Activated CD8-positive, alpha-beta T cell treated with anti-CD3 and anti-CD28 coated beads for 36 hours (primary cell): ENCODE measurements at regions not wholly inside any gene's neighbourhood (a gene's known extent, or its start where the extent isn't known, plus 50 kb on each side); places are given as distances from the start of the nearest gene placed in this dataset.

Source experiments
- ATAC-seq: fragments of 200-7000 bp; cut with Tn5 transposase; one replicate; pipeline ENCODE4 v1.10.0; 2021; ENCODE audit warnings: mild to moderate bottlenecking, moderate library complexity
- CTCF ChIA-PET: fragments of 350-600 bp; sonication (Branson Sonifier 250); formaldehyde crosslinking; loops from one replicate; lab custom pipeline; 2021; ENCODE audit warnings: antibody characterized with exemption; lab: Charles Lee
- POLR2A ChIA-PET: fragments of 350-600 bp; sonication (Branson Sonifier 250); formaldehyde crosslinking; loops from one replicate; lab custom pipeline; 2021; ENCODE audit warnings: antibody characterized with exemption; lab: Charles Lee
- DNase-seq: peaks from one replicate; pipeline ENCODE4 v3.0.0-alpha.2; 2020
- H3K27ac Mint-ChIP-seq: one replicate; pipeline ENCODE4 v1.8.0; 2021; ENCODE audit warnings: mild to moderate bottlenecking, mixed read lengths
- H3K27me3 Mint-ChIP-seq: one replicate; pipeline ENCODE4 v1.8.0; 2021; ENCODE audit warnings: mixed read lengths
- H3K36me3 Mint-ChIP-seq: one replicate; pipeline ENCODE4 v1.8.0; 2021; ENCODE audit warnings: low read depth, mixed read lengths
- H3K4me1 Mint-ChIP-seq: one replicate; pipeline ENCODE4 v1.8.0; 2021; ENCODE audit warnings: low read depth, mixed read lengths
- H3K4me3 Mint-ChIP-seq: one replicate; pipeline ENCODE4 v1.8.0; 2021; ENCODE audit warnings: mild to moderate bottlenecking, moderate library complexity, mixed read lengths
- H3K9me3 Mint-ChIP-seq: one replicate; pipeline ENCODE4 v1.8.0; 2021; ENCODE audit warnings: mixed read lengths
- CTCF ChIP-seq: fragments of 200-600 bp; IDR thresholded peaks from one replicate; pipeline ENCODE4 v1.8.0; 2022; ENCODE audit warnings: antibody characterized with exemption, mild to moderate bottlenecking
- intact Hi-C: fragments of 100-400 bp; cut with micrococcal nuclease; formaldehyde crosslinking; loops from one replicate; pipeline ENCODE4 v1.10.0; 2022

- ChIA-PET POLR2A (no interaction called here), CTCF (interaction anchor here (1.0 to 1.2 kb wide), 2 partner anchors 340 to 341 kb away, joined by 3 read pairs; no protein-coding TSS in a partner anchor)
- TF ChIP-seq CTCF = no peak
- no peak overlapping the region for H3K27ac Mint-ChIP-seq
- DNase-seq (no peak), ATAC-seq (no peak)
- H3K9me3 Mint-ChIP-seq = no peaks in the 10 kb centered on the region
- H3K4me3 Mint-ChIP-seq = no peak overlapping the region
- H3K36me3 Mint-ChIP-seq = no peaks in the 10 kb centered on the region
- no peaks in the 10 kb centered on the region for H3K27me3 Mint-ChIP-seq
- intact Hi-C loops = no loop called here
- no peaks in the 10 kb centered on the region for H3K4me1 Mint-ChIP-seq
These were observed 461.0 kb downstream of the GXYLT1 start for GRCh38 chr12:41683513-41684240.

- H3K4me1 Mint-ChIP-seq = no peaks in the 10 kb centered on the region
- DNase-seq = no peak
- ChIA-PET POLR2A (no interaction called here), CTCF (no interaction called here)
- H3K36me3 Mint-ChIP-seq = no peaks in the 10 kb centered on the region
- H3K27me3 Mint-ChIP-seq = no peaks in the 10 kb centered on the region
- H3K27ac Mint-ChIP-seq = no peak overlapping the region
- no peak for TF ChIP-seq CTCF
- no peak for ATAC-seq
- intact Hi-C loops = no loop called here
- no peak overlapping the region for H3K4me3 Mint-ChIP-seq
- no peaks in the 10 kb centered on the region for H3K9me3 Mint-ChIP-seq
These were observed 461.7 kb downstream of the GXYLT1 start for GRCh38 chr12:41683023-41683422.

GRCh38 chr12:41681898-41682297 is 462.8 kb downstream of the GXYLT1 start:
- no peak for TF ChIP-seq CTCF
- Mint-ChIP-seq H3K27me3 (no peaks in the 10 kb centered on the region), H3K36me3 (no peaks in the 10 kb centered on the region), H3K4me1 (no peaks in the 10 kb centered on the region), H3K9me3 (no peaks in the 10 kb centered on the region), H3K4me3 (no peak overlapping the region), H3K27ac (no peak overlapping the region)
- no peak for DNase-seq
- ChIA-PET CTCF (interaction anchor here (1.4 kb wide), 1 partner anchor 11 kb away, joined by 3 read pairs; no protein-coding TSS in a partner anchor), POLR2A (no interaction called here)
- no peak for ATAC-seq
- intact Hi-C loops = no loop called here

DNA sequence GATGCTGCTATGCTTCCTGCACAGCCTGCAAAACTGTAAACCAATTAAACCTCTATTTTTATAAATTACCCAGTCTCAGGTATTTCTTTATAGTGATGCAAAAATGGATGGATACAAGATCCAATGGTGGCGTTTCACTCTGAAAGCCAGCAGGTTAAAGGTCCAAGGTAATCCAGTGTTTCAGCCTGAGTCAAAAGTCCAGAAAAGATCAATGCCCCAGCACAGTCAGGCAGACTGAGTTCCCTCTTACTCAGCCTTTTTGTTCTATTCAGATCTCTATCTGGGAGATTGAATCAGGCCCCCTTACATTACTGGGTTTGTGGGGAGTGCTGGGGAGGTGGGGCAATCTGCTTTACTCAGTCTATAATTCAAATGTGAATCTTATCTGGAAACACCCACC is 464.5 kb downstream of the GXYLT1 start:
- Mint-ChIP-seq H3K9me3 (no peaks in the 10 kb centered on the region), H3K4me1 (no peaks in the 10 kb centered on the region), H3K36me3 (no peaks in the 10 kb centered on the region), H3K4me3 (no peak overlapping the region), H3K27me3 (no peaks in the 10 kb centered on the region), H3K27ac (no peak overlapping the region)
- intact Hi-C loops = no loop called here
- ATAC-seq (no peak), DNase-seq (no peak)
- POLR2A ChIA-PET = no interaction called here
- TF ChIP-seq CTCF = no peak
- CTCF ChIA-PET = no interaction called here

- CTCF ChIA-PET = no interaction called here
- no peak for ATAC-seq
- Mint-ChIP-seq H3K36me3 (no peaks in the 10 kb centered on the region), H3K27ac (no peak overlapping the region), H3K27me3 (peaks cover 2% of the 10 kb centered on the region), H3K9me3 (peaks cover 2% of the 10 kb centered on the region), H3K4me1 (no peaks in the 10 kb centered on the region), H3K4me3 (no peak overlapping the region)
- TF ChIP-seq CTCF = no peak
- POLR2A ChIA-PET = no interaction called here
- no peak for DNase-seq
- intact Hi-C loops = no loop called here
These were observed 475.6 kb downstream of the PDZRN4 start for GRCh38 chr12:41663598-41664265.
